Testis (tissue), 2 donors: ENCODE measurements at regions not wholly inside any gene's neighbourhood (a gene's known extent, or its start where the extent isn't known, plus 50 kb on each side); places are given as distances from the start of the nearest gene placed in this dataset.

Experiments used
- DNase-seq: peaks from one replicate; pipeline ENCODE4 v3.0.0-alpha.2; 2019
- H3K27ac ChIP-seq, 2 donors: fragments of 200-600 bp; sonication (generic); one replicate each; pipeline ENCODE4 v1.5.1; 2019
- H3K27me3 ChIP-seq: fragments of 200-600 bp; sonication (generic); one replicate; pipeline ENCODE4 v1.5.1; 2019
- H3K36me3 ChIP-seq: fragments of 200-600 bp; sonication (generic); one replicate; pipeline ENCODE4 v1.5.1; 2017; ENCODE audit warnings: low read depth; ENCODE audit errors: missing control alignments
- H3K4me1 ChIP-seq: fragments of 200-600 bp; sonication (generic); one replicate; pipeline ENCODE4 v1.5.1; 2019
- H3K4me3 ChIP-seq, 2 donors: fragments of 200-600 bp; sonication (generic); one replicate each; pipeline ENCODE4 v1.5.1; 2017 to 2019
- H3K9me3 ChIP-seq: fragments of 200-600 bp; sonication (generic); one replicate; pipeline ENCODE4 v1.5.1; 2017
- CTCF ChIP-seq, 3 experiments: fragments of 450-650 bp in 2 of 3; fragments of 200-600 bp in 1 of 3; sonication (generic) in 1 of 3; IDR thresholded peaks; one replicate each; pipeline ENCODE4 v1.5.1; 2016 to 2019; ENCODE audit warnings: antibody characterized with exemption in 3 of 3, mild to moderate bottlenecking in 2 of 3, moderate library complexity in 1 of 3
- POLR2A ChIP-seq: fragments of 450-650 bp; IDR thresholded peaks from one replicate; pipeline ENCODE4 v1.6.1; 2017; ENCODE audit warnings: antibody characterized with exemption, mild to moderate bottlenecking, moderate library complexity
- WGBS, 2 donors: methylation state at CpG; one replicate each; pipeline ENCODE4 v1.1.5; 2018; 5-methylcytosine and 5-hydroxymethylcytosine counted together
- intact Hi-C: fragments of 100-400 bp; cut with DNase I; formaldehyde crosslinking; loops from one replicate; pipeline ENCODE4 v1.15.1; 2023; ENCODE audit warnings: low total_unique reads

- no peak overlapping the region for H3K4me3 ChIP-seq
- H3K27ac ChIP-seq: no peak overlapping the region
- H3K27me3 ChIP-seq: no peaks in the 10 kb centered on the region
- no peaks in the 10 kb centered on the region for H3K36me3 ChIP-seq
- no peaks in the 10 kb centered on the region for H3K4me1 ChIP-seq
- DNase-seq: no peak
- intact Hi-C loops: no loop called here
- TF ChIP-seq POLR2A: no peak
- no peak for TF ChIP-seq CTCF (IDR thresholded peaks at IDR 0.05)
- H3K9me3 ChIP-seq: no peaks in the 10 kb centered on the region
- WGBS, 2 donors: 63 to 76% methylated on average over 6 of the region's 6 CpGs
Measured at GRCh38 chr4:162458051-162458450, 294.3 kb upstream of the FSTL5 start.

DNA sequence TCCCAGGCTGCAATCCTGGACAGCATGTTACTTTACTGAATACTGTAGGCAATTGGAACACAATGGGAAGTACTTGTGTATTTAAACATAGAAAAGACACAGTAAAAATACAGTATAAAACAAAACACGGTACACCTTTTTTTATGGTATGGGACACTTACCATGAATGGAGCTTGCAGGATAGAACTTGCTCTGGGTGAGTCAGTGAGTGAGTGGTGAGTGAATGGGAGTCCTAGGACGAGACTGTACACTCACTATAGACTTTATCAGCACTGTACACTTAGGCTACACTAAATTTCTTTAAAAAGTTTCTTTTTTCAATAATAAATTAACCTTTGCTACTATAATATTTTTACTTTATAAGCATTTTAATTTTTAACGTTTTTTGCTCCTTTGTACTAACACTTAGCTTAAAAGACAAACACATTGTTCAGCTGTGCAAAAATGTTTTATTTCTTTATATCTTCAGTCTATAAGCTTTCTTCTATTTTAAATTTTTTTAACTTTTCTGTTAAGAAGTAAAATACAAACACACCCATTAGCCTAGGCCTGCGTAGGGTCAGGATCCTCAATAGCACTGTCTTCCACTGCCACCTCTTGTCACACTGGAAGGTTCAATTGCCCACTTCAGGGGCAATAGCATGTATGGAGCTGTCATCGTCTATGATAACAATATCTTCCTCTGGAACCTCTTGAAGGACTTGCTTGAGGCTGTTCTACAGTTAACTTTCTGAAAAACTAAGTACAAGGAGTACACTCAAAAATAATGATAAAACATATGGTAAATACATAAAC lies 293.5 kb upstream of the FSTL5 start:
- Histone ChIP-seq H3K27me3 (no peaks in the 10 kb centered on the region), H3K36me3 (no peaks in the 10 kb centered on the region), H3K27ac (no peak overlapping the region), H3K4me1 (no peaks in the 10 kb centered on the region), H3K4me3 (no peak overlapping the region), H3K9me3 (no peaks in the 10 kb centered on the region)
- TF ChIP-seq CTCF (IDR thresholded peaks at IDR 0.05) (no peak), POLR2A (no peak)
- intact Hi-C loops: no loop called here
- no peak for DNase-seq
- 74 to 75% methylated on average over 5 of the region's 5 CpGs for WGBS, 2 donors

GRCh38 chr4:162456106-162456505 lies 292.3 kb upstream of the FSTL5 start:
- 73 to 74% methylated on average over 3 of the region's 3 CpGs for WGBS, 2 donors
- Histone ChIP-seq H3K4me3 (no peak overlapping the region), H3K27me3 (no peaks in the 10 kb centered on the region), H3K4me1 (no peaks in the 10 kb centered on the region), H3K27ac (no peak overlapping the region), H3K9me3 (no peaks in the 10 kb centered on the region), H3K36me3 (no peaks in the 10 kb centered on the region)
- DNase-seq: no peak
- TF ChIP-seq POLR2A (no peak), CTCF (IDR thresholded peaks at IDR 0.05) (no peak)
- intact Hi-C loops: no loop called here

DNA sequence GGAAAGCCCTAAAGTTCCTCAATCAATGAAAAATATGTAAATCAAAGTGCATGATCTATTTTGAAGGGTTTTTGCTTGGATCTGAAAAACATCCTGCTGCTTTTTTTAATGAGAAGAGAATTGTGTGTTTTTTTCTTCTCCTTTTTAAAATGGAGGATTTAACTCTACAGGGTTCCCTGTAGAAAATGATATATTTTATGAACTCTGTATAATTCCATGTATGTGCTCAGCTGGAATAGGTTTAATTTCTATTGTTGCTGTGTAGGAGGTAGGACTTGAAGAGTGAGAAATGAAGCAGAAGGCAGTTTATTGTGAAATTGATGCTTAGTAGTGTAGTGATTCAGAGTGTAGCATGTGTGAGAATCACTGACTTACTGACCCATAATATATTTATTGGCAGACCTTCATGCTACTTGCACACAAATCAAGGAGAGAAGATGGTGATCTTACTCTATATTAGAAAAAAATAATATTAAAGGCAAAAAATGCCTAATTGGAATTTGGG lies 286.8 kb upstream of the FSTL5 start:
- no peak overlapping the region for H3K27ac ChIP-seq
- H3K4me3 ChIP-seq: no peak overlapping the region
- no peaks in the 10 kb centered on the region for H3K9me3 ChIP-seq
- TF ChIP-seq POLR2A (no peak), CTCF (IDR thresholded peaks at IDR 0.05) (no peak)
- no peaks in the 10 kb centered on the region for H3K36me3 ChIP-seq
- no peaks in the 10 kb centered on the region for H3K4me1 ChIP-seq
- no peaks in the 10 kb centered on the region for H3K27me3 ChIP-seq
- DNase-seq: no peak
- intact Hi-C loops: no loop called here

DNA sequence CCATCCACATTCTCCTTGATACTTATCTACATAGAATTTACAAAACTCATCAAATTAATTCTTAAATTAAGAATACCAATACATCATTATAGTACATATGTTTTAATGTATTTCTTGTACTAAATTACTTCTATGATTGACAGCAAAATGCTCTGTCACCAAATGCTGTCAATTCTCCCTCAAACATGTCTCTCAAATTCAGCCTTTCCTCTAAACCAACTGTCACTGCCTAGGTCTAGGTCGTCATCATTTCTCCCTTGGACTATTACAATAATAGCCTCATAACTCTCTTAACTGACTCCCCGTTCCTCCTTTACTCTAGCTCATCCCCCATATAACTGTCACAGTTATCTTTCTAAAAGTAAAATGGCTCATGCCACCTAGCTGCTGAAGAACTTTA lies 279.7 kb upstream of the FSTL5 start:
- intact Hi-C loops: no loop called here
- 59 to 67% methylated on average over 2 of the region's 2 CpGs for WGBS, 2 donors
- Histone ChIP-seq H3K4me1 (no peaks in the 10 kb centered on the region), H3K27ac (no peak overlapping the region), H3K9me3 (no peaks in the 10 kb centered on the region), H3K4me3 (no peak overlapping the region), H3K36me3 (no peaks in the 10 kb centered on the region), H3K27me3 (no peaks in the 10 kb centered on the region)
- no peak for DNase-seq
- no peak for TF ChIP-seq CTCF (IDR thresholded peaks at IDR 0.05)
- no peak for TF ChIP-seq POLR2A
